Nephron (organoid): ENCODE measurements at regions not wholly inside any gene's neighbourhood (a gene's known extent, or its start where the extent isn't known, plus 50 kb on each side); places are given as distances from the start of the nearest gene placed in this dataset.

Source experiments
- H3K27ac Mint-ChIP-seq, 3 experiments: 2 replicates each; pipeline ENCODE4 v1.8.0; 2020; ENCODE audit warnings: mixed read lengths in 3 of 3, mild to moderate bottlenecking in 2 of 3, moderate library complexity in 1 of 3
- H3K27me3 Mint-ChIP-seq: 2 replicates; pipeline ENCODE4 v1.8.0; 2021; ENCODE audit warnings: low read depth, mild to moderate bottlenecking, moderate library complexity, mixed read lengths
- H3K36me3 Mint-ChIP-seq: 2 replicates; pipeline ENCODE4 v1.8.0; 2020; ENCODE audit warnings: low read depth, mixed read lengths
- H3K4me1 Mint-ChIP-seq: 2 replicates; pipeline ENCODE4 v1.8.0; 2020; ENCODE audit warnings: mixed read lengths
- H3K4me3 Mint-ChIP-seq, 3 experiments: 2 replicates each; pipeline ENCODE4 v1.8.0; 2020; ENCODE audit warnings: mild to moderate bottlenecking in 3 of 3, mixed read lengths in 3 of 3, moderate library complexity in 2 of 3
- H3K9me3 Mint-ChIP-seq: 2 replicates; pipeline ENCODE4 v1.8.0; 2020; ENCODE audit warnings: mixed read lengths
- CTCF ChIP-seq, 3 experiments: fragments of 200-600 bp; sonication (generic); IDR thresholded peaks; one replicate each; pipeline ENCODE4 v1.5.0; 2021; ENCODE audit warnings: antibody characterized with exemption in 3 of 3; ENCODE audit not compliant: unreplicated experiment in 3 of 3

- H3K36me3 Mint-ChIP-seq = no peaks in the 10 kb centered on the region
- no peak overlapping the region for H3K27ac Mint-ChIP-seq
- H3K4me1 Mint-ChIP-seq = no peaks in the 10 kb centered on the region
- no peaks in the 10 kb centered on the region for H3K9me3 Mint-ChIP-seq
- TF ChIP-seq CTCF (IDR thresholded peaks at IDR 0.05; ENCODE audit: unreplicated experiment in 3 of 3) = no peak
- no peak overlapping the region for H3K4me3 Mint-ChIP-seq
- peaks cover 11% of the 10 kb centered on the region for H3K27me3 Mint-ChIP-seq
These were observed 325.4 kb downstream of the GLRX3 start for GRCh38 chr10:130461631-130462030.

- H3K4me3 Mint-ChIP-seq = no peak overlapping the region
- H3K9me3 Mint-ChIP-seq = peaks cover 13% of the 10 kb centered on the region
- H3K27ac Mint-ChIP-seq = no peak overlapping the region
- H3K27me3 Mint-ChIP-seq = peaks cover 7% of the 10 kb centered on the region
- no peak for TF ChIP-seq CTCF (IDR thresholded peaks at IDR 0.05; ENCODE audit: unreplicated experiment in 3 of 3)
- H3K4me1 Mint-ChIP-seq = no peaks in the 10 kb centered on the region
- no peaks in the 10 kb centered on the region for H3K36me3 Mint-ChIP-seq
These were observed 327.1 kb downstream of the GLRX3 start for GRCh38 chr10:130463104-130463875.

- H3K4me1 Mint-ChIP-seq = no peaks in the 10 kb centered on the region
- H3K27ac Mint-ChIP-seq = no peak overlapping the region
- peaks cover 12% of the 10 kb centered on the region for H3K27me3 Mint-ChIP-seq
- no peak for TF ChIP-seq CTCF (IDR thresholded peaks at IDR 0.05; ENCODE audit: unreplicated experiment in 3 of 3)
- no peaks in the 10 kb centered on the region for H3K36me3 Mint-ChIP-seq
- H3K4me3 Mint-ChIP-seq = no peak overlapping the region
- H3K9me3 Mint-ChIP-seq = peaks cover 16% of the 10 kb centered on the region
These were observed 327.7 kb downstream of the GLRX3 start for GRCh38 chr10:130463876-130464364.

GRCh38 chr10:130464426-130464825 lies 328.2 kb downstream of the GLRX3 start:
- TF ChIP-seq CTCF (IDR thresholded peaks at IDR 0.05; ENCODE audit: unreplicated experiment in 3 of 3) = no peak
- Mint-ChIP-seq H3K9me3 (peaks cover 20% of the 10 kb centered on the region), H3K27me3 (peaks cover 17% of the 10 kb centered on the region), H3K4me1 (no peaks in the 10 kb centered on the region), H3K27ac (no peak overlapping the region), H3K4me3 (no peak overlapping the region), H3K36me3 (no peaks in the 10 kb centered on the region)

GRCh38 chr10:130466271-130466997 lies 330.2 kb downstream of the GLRX3 start:
- Mint-ChIP-seq H3K4me1 (no peaks in the 10 kb centered on the region), H3K27me3 (peaks cover 25% of the 10 kb centered on the region), H3K4me3 (no peak overlapping the region)

More at GRCh38 chr10:130466271-130466997, 330.2 kb downstream of the GLRX3 start:
- no peak for TF ChIP-seq CTCF (IDR thresholded peaks at IDR 0.05; ENCODE audit: unreplicated experiment in 3 of 3)
- Mint-ChIP-seq H3K9me3 (peaks cover 24% of the 10 kb centered on the region), H3K36me3 (no peaks in the 10 kb centered on the region), H3K27ac (no peak overlapping the region)
